AG04449 (cell line): ENCODE measurements at regions not wholly inside any gene's neighbourhood (a gene's known extent, or its start where the extent isn't known, plus 50 kb on each side); places are given as distances from the start of the nearest gene placed in this dataset.

Source experiments
- CTCF ChIA-PET: fragments of 350-600 bp; formaldehyde crosslinking; extraction: SDS; loops from one replicate; lab custom pipeline; 2021; ENCODE audit warnings: antibody characterized with exemption; lab: Yijun Ruan, JAX
- POLR2A ChIA-PET: fragments of 400-600, 350-600 bp; formaldehyde crosslinking; extraction: SDS; loops from one replicate; lab custom pipeline; 2020; ENCODE audit warnings: antibody characterized with exemption, inconsistent platforms; lab: Yijun Ruan, JAX
- DNase-seq: peaks from one replicate; pipeline ENCODE4 v3.0.0-alpha.2; 2010; ENCODE audit warnings: low read depth, low spot score
- H3K4me3 ChIP-seq: 2 replicates; pipeline ENCODE4 v1.5.1; 2011; ENCODE audit warnings: low read depth, mild to moderate bottlenecking, control low read depth, low read length
- TF ChIP-seq, protein P1 (sequence below): IDR thresholded peaks from one replicate; pipeline ENCODE4 v1.5.1; 2011; ENCODE audit warnings: mild to moderate bottlenecking, moderate library complexity, low read length, control low read depth, inconsistent platforms; ENCODE audit not compliant: insufficient read depth; ENCODE audit errors: missing control alignments

DNA sequence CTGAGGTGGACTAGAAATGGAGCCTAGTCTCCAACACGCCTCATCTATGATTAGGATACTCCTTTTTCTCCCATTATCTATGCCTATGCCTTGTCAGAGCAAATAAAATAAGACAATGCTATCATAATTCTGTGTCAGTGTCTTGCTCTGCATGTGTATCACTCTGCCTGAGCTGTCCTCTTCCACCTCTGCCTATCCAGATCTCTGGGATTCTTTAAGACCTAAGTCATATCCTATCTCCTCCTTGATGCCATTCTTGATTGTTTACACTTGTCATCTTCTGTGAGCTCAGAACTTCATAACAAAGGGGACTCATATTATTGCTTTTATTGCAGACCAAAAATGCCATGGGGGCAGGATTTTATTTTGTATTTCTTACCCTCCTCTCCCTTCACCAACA lies 351.2 kb upstream of the C9orf72 start:
- H3K4me3 ChIP-seq, result no peak overlapping the region
- DNase-seq, result no peak
- POLR2A ChIA-PET, result no interaction called here
- TF ChIP-seq, protein P1, sequence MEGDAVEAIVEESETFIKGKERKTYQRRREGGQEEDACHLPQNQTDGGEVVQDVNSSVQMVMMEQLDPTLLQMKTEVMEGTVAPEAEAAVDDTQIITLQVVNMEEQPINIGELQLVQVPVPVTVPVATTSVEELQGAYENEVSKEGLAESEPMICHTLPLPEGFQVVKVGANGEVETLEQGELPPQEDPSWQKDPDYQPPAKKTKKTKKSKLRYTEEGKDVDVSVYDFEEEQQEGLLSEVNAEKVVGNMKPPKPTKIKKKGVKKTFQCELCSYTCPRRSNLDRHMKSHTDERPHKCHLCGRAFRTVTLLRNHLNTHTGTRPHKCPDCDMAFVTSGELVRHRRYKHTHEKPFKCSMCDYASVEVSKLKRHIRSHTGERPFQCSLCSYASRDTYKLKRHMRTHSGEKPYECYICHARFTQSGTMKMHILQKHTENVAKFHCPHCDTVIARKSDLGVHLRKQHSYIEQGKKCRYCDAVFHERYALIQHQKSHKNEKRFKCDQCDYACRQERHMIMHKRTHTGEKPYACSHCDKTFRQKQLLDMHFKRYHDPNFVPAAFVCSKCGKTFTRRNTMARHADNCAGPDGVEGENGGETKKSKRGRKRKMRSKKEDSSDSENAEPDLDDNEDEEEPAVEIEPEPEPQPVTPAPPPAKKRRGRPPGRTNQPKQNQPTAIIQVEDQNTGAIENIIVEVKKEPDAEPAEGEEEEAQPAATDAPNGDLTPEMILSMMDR, result no peak
- CTCF ChIA-PET, result no interaction called here

DNA sequence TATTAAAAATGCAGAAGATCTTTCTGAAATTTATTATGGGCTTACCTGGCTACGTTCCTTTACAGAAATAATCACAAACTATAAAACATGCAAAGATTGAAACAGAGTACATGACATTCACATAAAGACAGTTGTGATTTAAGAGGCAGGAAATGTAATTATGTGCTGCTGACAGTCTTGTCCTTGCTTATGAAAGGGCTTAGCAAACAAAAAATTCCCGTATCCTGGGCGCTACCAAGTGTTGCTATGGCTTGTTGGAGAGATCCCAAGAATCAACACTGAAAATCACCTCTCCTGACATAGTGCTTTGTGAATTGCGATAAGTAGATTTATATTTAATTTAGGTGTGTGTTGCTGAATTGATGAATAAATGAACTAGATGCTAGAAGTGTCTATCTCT lies 352.5 kb upstream of the C9orf72 start:
- no peak for DNase-seq
- POLR2A ChIA-PET, result no interaction called here
- H3K4me3 ChIP-seq, result no peak overlapping the region
- TF ChIP-seq, protein P1, result no peak
- CTCF ChIA-PET, result no interaction called here

- CTCF ChIA-PET, result no interaction called here
- TF ChIP-seq, protein P1, result no peak
- DNase-seq, result no peak
- no peak overlapping the region for H3K4me3 ChIP-seq
- POLR2A ChIA-PET, result no interaction called here
These were observed 356.6 kb upstream of the C9orf72 start for GRCh38 chr9:27929841-27930240.

GRCh38 chr9:27933210-27934025 lies 360.1 kb upstream of the C9orf72 start:
- TF ChIP-seq, protein P1, result no peak
- CTCF ChIA-PET, result no interaction called here
- DNase-seq, result no peak
- no peak overlapping the region for H3K4me3 ChIP-seq
- POLR2A ChIA-PET, result no interaction called here

DNA sequence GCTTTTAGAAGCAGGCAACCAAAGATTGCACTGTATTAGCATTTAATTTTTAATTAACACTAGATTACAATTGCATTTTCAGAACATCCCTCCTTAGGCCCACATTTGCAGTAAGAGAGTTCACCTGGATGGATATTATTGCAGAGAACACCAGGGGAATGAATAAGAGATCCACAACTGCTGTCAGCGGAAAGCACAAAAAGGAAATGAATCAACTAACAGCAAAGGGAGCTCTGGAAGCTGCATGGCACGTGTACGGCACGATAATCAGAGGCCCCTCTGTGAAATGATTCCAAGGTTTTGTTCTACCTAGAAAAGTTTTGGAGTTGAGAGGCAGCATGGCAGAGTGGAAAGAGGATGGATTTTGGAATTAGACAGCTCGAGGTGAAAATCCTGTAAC lies 361.2 kb upstream of the C9orf72 start:
- no peak for DNase-seq
- ChIA-PET POLR2A (no interaction called here), CTCF (no interaction called here)
- TF ChIP-seq, protein P1, result no peak
- no peak overlapping the region for H3K4me3 ChIP-seq

GRCh38 chr9:27939186-27939585 lies 365.9 kb upstream of the C9orf72 start:
- ChIA-PET CTCF (no interaction called here), POLR2A (no interaction called here)
- TF ChIP-seq, protein P1, result no peak
- DNase-seq, result no peak
- no peak overlapping the region for H3K4me3 ChIP-seq
